HCT116 (cell line): ENCODE measurements at regions not wholly inside any gene's neighbourhood (a gene's known extent, or its start where the extent isn't known, plus 50 kb on each side); places are given as distances from the start of the nearest gene placed in this dataset.

Source experiments
- CTCF ChIP-seq, 3 experiments: fragments of 200-600 bp in 1 of 3; sonication (generic) in 1 of 3; IDR thresholded peaks in 2 of 3; conservative IDR thresholded peaks in 1 of 3; 2 replicates each; pipeline ENCODE4 v1.5.1; 2012 to 2017; ENCODE audit warnings: low read depth in 2 of 3, low read length in 2 of 3, antibody characterized with exemption in 1 of 3, borderline replicate concordance in 1 of 3, control low read depth in 1 of 3, mild to moderate bottlenecking in 1 of 3, mixed read lengths in 1 of 3, mixed run types in 1 of 3, moderate library complexity in 1 of 3; ENCODE audit not compliant: insufficient read depth in 1 of 3
- JUND ChIP-seq: IDR thresholded peaks from 2 replicates; pipeline ENCODE4 v1.6.1; 2012

GRCh38 chr14:53358166-53358565 lies 205.0 kb upstream of the DDHD1 start:
- TF ChIP-seq JUND (no peak), CTCF (IDR thresholded peaks at IDR 0.05 in 2 of 3, conservative IDR thresholded peaks at IDR 0.05 in 1 of 3; ENCODE audit: borderline replicate concordance in 1 of 3, insufficient read depth in 1 of 3, low read depth in 2 of 3, low read length in 2 of 3) (no peak)
